Epithelial cell of esophagus (primary cell): ENCODE measurements at regions not wholly inside any gene's neighbourhood (a gene's known extent, or its start where the extent isn't known, plus 50 kb on each side); places are given as distances from the start of the nearest gene placed in this dataset.
A peak's percentile ranks its signal among the peaks of the same experiment; 100 is the strongest.

Experiments
- DNase-seq: peaks from one replicate; pipeline ENCODE4 v3.0.0; 2010; ENCODE audit warnings: low read depth
- H3K4me3 ChIP-seq: 2 replicates; pipeline ENCODE4 v1.5.1; 2011; ENCODE audit warnings: mild to moderate bottlenecking, low read length, control low read depth
- TF ChIP-seq, protein P1 (sequence below): IDR thresholded peaks from 2 replicates; pipeline ENCODE4 v1.5.1; 2011; ENCODE audit warnings: low read depth, mild to moderate bottlenecking, low read length, control low read depth, inconsistent platforms; ENCODE audit not compliant: insufficient read depth; ENCODE audit errors: missing control alignments

DNA sequence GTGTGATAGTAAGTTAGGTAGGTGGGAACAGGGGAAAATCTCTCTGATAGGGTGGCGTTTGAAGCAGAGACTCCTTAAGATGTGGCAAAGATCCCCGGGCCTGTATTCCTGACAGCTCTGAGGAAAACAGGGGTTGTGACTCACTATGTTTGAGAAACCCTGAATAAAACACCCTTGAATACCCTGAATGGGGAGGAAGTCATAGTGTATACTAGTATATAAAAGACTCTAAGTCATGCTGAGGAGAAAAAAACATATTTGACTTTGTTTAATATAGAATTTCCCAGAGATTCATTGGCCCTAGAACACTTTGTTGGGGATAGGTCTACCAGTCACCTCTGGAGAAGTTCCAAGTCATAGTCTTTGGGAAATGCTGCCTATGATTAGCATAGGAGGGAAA, 590.9 kb downstream of the IRS1 start:
- DNase-seq = peak; percentile 60
- TF ChIP-seq, protein P1, sequence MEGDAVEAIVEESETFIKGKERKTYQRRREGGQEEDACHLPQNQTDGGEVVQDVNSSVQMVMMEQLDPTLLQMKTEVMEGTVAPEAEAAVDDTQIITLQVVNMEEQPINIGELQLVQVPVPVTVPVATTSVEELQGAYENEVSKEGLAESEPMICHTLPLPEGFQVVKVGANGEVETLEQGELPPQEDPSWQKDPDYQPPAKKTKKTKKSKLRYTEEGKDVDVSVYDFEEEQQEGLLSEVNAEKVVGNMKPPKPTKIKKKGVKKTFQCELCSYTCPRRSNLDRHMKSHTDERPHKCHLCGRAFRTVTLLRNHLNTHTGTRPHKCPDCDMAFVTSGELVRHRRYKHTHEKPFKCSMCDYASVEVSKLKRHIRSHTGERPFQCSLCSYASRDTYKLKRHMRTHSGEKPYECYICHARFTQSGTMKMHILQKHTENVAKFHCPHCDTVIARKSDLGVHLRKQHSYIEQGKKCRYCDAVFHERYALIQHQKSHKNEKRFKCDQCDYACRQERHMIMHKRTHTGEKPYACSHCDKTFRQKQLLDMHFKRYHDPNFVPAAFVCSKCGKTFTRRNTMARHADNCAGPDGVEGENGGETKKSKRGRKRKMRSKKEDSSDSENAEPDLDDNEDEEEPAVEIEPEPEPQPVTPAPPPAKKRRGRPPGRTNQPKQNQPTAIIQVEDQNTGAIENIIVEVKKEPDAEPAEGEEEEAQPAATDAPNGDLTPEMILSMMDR = no peak
- no peak overlapping the region for H3K4me3 ChIP-seq

DNA sequence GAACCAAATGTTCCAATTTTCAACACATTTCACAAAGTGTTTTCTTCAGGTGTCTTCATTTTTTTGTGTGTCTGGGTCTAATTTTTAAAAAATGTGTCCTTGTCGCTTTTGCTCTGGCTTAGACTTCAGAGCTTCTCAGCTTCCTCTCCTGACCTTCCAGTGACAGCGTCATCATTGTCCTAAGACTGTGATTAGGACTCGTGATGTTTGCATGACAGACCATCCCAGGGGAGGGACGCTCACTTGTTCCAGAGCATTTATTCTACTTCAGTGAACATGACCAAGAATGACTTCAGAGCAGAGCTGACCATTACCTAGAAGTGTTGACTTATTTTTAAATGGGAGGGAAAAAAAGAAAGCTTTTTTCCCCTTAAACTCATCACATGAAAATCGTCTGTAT, 591.9 kb downstream of the IRS1 start:
- no peak overlapping the region for H3K4me3 ChIP-seq
- no peak for DNase-seq
- TF ChIP-seq, protein P1 = no peak

DNA sequence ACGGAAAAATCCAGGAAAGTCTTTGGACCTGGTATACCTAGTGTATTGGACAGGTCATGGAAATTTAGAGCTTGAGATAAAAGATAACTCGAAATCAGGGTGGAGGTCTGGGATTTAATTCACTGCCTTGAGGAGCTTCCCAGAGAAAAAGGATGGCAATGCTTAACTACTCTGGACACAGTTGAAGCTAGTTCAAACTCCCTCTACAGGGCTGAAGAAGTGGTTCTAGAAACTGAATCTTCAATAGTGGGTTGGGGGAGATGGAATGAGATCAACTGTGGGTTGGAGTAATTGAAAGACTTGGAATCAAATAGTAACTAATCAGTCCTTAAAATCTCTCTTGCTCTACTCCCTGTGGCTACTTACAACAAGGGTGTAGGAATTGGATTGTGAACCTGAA, 600.1 kb downstream of the IRS1 start:
- TF ChIP-seq, protein P1 = no peak
- no peak for DNase-seq
- no peak overlapping the region for H3K4me3 ChIP-seq

DNA sequence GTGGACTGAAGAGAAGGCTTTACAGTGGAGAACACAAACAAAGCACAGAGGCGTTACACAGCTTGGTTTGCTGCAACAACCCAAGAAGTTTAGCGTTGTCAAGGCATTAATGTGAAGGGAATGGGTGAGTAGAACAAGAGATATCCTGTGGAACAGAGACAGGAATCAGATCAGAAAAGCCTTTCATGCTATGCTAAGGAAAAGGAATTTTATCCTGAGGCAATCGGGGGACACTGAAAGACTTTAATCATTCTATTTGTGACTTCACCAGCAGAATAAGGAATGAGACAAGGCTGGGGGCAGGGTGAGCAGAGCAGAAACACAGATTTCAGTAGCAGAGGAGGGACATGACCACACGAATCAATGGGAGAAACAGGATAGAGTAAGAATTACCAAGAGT, 600.7 kb downstream of the IRS1 start:
- DNase-seq = no peak
- TF ChIP-seq, protein P1 = no peak
- no peak overlapping the region for H3K4me3 ChIP-seq

DNA sequence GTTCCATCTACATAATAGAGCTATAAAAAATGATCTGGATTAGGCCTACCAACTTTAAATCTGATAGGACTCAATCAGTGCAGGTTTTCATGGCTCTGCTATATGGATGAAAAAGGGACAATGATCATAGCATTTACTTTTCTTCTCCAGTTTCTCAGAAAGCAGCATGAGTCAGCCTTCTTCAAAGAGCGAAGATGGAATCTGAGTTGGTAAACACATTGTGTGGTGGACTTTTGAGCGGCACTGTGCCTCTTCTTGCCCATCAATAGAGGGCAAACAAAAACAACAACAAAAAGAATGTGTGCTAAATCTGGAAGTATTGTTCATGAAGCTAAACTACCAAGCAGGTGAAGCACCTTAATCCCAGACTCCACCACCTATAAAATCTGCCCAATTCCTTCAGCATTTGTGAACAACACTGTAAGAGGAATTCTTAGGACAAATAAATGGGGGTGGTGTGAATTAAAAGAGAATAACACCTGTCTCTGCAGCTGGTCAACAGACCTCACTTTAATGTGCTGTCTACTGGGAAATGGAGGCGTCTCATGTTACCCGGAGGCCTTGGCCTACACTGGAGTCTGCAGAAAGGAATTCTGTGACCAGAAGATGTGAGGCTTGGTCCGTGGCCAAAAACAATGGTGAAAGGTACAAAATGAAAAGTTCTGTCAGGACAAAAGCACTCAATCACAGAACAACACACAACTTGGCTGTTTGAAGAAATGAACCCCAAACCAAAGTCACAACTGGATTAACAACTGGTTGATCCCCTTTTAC, 609.0 kb downstream of the IRS1 start:
- TF ChIP-seq, protein P1 = no peak
- no peak overlapping the region for H3K4me3 ChIP-seq
- peak; percentile 19 for DNase-seq

DNA sequence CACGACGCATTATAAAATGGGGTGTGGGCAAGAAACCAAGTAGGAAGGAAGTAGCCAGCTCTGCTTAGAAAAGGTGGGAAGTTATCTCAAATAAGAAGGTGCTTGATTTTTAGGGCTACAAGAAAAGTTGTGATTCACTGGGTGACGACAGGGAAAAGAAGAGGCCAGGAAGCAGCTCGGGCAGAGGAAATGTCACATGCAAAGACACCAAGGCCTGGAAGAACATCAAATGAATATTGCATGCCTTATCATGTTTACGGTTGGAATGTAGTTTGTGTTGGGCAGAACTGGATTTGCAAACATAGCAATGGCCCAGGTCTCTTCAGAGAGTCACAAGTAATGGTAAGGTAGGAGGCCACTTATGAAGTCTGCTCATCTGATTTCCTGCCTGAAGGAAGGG, 610.6 kb downstream of the IRS1 start:
- DNase-seq = peak; percentile 48
- H3K4me3 ChIP-seq = no peak overlapping the region
- TF ChIP-seq, protein P1 = no peak

DNA sequence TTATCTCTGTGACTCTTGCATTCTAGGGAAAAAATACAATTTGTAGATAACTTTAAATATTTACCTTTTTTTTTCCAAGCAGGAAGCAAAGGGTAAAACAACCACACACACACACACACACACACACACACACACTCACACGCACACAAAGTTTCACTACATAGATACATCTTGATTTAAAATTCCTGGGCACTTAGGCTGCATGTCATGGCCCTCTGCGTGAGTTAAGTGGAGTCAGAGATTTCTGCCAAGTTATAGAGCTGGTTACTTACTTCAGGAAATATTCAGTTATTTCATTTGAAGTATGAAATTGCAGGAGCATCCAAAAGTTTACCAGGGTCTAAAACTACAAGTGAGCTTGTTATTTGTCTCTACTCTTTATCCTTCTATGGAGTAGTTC, 612.0 kb downstream of the IRS1 start:
- no peak for DNase-seq
- TF ChIP-seq, protein P1 = no peak
- no peak overlapping the region for H3K4me3 ChIP-seq
